Sigmoid colon (tissue), 6 donors: ENCODE measurements at regions not wholly inside any gene's neighbourhood (a gene's known extent, or its start where the extent isn't known, plus 50 kb on each side); places are given as distances from the start of the nearest gene placed in this dataset.

ENCODE experiments used
- DNase-seq: peaks from one replicate; pipeline ENCODE4 v3.0.0-alpha.2; 2019
- H3K27ac ChIP-seq, 4 donors: fragments of 200-600 bp; sonication (generic); one replicate each; pipeline ENCODE4 v1.5.1; 2016 to 2019; ENCODE audit warnings: mild to moderate bottlenecking in 1 of 4
- H3K27me3 ChIP-seq, 3 donors: fragments of 200-600 bp; sonication (generic); one replicate each; pipeline ENCODE4 v1.5.1; 2019; ENCODE audit warnings: mild to moderate bottlenecking in 1 of 3
- H3K36me3 ChIP-seq, 4 donors: fragments of 200-600 bp; sonication (generic); one replicate each; pipeline ENCODE4 v1.5.1; 2016 to 2019
- H3K4me1 ChIP-seq, 4 donors: fragments of 200-600 bp; sonication (generic); one replicate each; pipeline ENCODE4 v1.5.1; 2017 to 2019
- H3K4me3 ChIP-seq, 4 donors: fragments of 200-600 bp; sonication (generic); one replicate each; pipeline ENCODE4 v1.5.1; 2017 to 2019; ENCODE audit warnings: mild to moderate bottlenecking in 2 of 4, moderate library complexity in 1 of 4
- H3K9me3 ChIP-seq, 4 donors: fragments of 200-600 bp in 3 of 4; sonication (generic) in 3 of 4; one replicate each; pipeline versions ENCODE4 v1.5.1 to v1.6.1; 2013 to 2019
- EP300 ChIP-seq, 4 donors: sonication (generic); formaldehyde crosslinking; IDR thresholded peaks; one replicate each; pipeline ENCODE4 v1.6.1; 2017; ENCODE audit warnings: antibody characterized with exemption in 4 of 4
- POLR2A ChIP-seq, 2 donors: fragments of 450-650 bp; IDR thresholded peaks; one replicate each; pipeline ENCODE4 v1.6.1; 2016; ENCODE audit warnings: antibody characterized with exemption in 2 of 2, mild to moderate bottlenecking in 2 of 2, moderate library complexity in 2 of 2
- POLR2AphosphoS5 ChIP-seq, 4 donors: sonication (generic); formaldehyde crosslinking; IDR thresholded peaks; one replicate each; pipeline ENCODE4 v1.6.1; 2017; ENCODE audit warnings: antibody characterized with exemption in 4 of 4
- WGBS, 2 donors: extraction: QIAGEN DNeasy Blood & Tissue Kit; methylation state at CpG; one replicate each; pipeline ENCODE4 v1.1.7; 2013; 5-methylcytosine and 5-hydroxymethylcytosine counted together
- intact Hi-C: fragments of 100-400 bp; cut with DNase I; formaldehyde crosslinking; loops from one replicate; pipeline ENCODE4 v1.15.1; 2023
- TF ChIP-seq, protein P1 (sequence below), 4 experiments: fragments of 450-650 bp in 3 of 4; fragments of 200-600 bp in 1 of 4; IDR thresholded peaks; one replicate each; pipeline ENCODE4 v1.5.1; 2016 to 2019; ENCODE audit warnings: antibody characterized with exemption in 4 of 4, mild to moderate bottlenecking in 3 of 4, moderate library complexity in 2 of 4
- donor health status: healthy with polysubstance abuse.
- donor health status: healthy.

DNA sequence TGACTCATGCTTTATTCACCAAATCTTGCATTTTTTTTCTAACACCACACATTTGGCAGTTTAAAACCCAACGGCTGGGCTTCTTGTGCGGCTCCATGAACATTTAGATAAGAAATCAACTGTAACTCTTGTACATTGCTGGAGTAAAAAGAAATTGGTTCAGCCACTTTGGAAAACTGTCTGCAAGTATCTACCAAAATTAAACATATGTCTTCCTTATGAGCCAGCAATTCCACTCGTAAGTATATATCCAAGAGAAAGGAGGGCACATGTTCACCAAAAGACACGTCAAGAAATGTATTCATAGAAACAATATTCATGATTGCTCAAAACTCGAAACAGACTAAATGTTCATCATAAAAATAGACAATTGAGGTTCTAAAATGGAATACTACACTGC is 291.9 kb upstream of the POU1F1 start:
- Histone ChIP-seq H3K36me3 (no peaks in the 10 kb centered on the region), H3K4me1 (no peaks in the 10 kb centered on the region), H3K9me3 (no peaks in the 10 kb centered on the region), H3K4me3 (no peak overlapping the region), H3K27ac (no peak overlapping the region), H3K27me3 (no peaks in the 10 kb centered on the region)
- no peak for TF ChIP-seq POLR2A (IDR thresholded peaks at IDR 0.05)
- no peak for TF ChIP-seq EP300 (IDR thresholded peaks at IDR 0.05)
- TF ChIP-seq, protein P1, sequence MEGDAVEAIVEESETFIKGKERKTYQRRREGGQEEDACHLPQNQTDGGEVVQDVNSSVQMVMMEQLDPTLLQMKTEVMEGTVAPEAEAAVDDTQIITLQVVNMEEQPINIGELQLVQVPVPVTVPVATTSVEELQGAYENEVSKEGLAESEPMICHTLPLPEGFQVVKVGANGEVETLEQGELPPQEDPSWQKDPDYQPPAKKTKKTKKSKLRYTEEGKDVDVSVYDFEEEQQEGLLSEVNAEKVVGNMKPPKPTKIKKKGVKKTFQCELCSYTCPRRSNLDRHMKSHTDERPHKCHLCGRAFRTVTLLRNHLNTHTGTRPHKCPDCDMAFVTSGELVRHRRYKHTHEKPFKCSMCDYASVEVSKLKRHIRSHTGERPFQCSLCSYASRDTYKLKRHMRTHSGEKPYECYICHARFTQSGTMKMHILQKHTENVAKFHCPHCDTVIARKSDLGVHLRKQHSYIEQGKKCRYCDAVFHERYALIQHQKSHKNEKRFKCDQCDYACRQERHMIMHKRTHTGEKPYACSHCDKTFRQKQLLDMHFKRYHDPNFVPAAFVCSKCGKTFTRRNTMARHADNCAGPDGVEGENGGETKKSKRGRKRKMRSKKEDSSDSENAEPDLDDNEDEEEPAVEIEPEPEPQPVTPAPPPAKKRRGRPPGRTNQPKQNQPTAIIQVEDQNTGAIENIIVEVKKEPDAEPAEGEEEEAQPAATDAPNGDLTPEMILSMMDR (IDR thresholded peaks at IDR 0.05): no peak
- TF ChIP-seq POLR2AphosphoS5 (IDR thresholded peaks at IDR 0.05): no peak
- intact Hi-C loops: no loop called here
- DNase-seq: no peak
- WGBS, 2 donors: 87 to 91% methylated on average over 5 of the region's 5 CpGs

DNA sequence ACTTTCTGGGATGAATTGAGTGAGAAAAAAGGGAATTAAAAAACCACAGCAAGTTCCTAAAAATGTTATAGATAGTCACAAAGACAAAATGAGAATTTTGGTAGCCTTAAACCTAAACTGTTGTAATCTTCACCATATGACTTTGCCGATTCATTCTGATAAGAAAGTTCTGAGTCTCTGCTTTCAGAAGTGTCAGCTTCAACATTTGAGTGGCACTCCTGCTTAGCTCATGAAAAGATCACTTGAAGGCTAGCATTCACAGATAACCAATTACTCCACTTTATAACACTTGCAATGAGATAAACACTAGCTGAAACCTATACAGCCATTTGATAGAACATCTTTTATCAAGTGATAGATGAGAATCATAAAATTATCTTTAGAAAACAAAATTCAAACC is 288.1 kb upstream of the POU1F1 start:
- TF ChIP-seq, protein P1 (IDR thresholded peaks at IDR 0.05): no peak
- TF ChIP-seq EP300 (IDR thresholded peaks at IDR 0.05) (no peak), POLR2AphosphoS5 (IDR thresholded peaks at IDR 0.05) (no peak), POLR2A (IDR thresholded peaks at IDR 0.05) (no peak)
- Histone ChIP-seq H3K4me3 (no peak overlapping the region), H3K36me3 (no peaks in the 10 kb centered on the region), H3K27me3 (no peaks in the 10 kb centered on the region), H3K4me1 (no peaks in the 10 kb centered on the region), H3K27ac (no peak overlapping the region), H3K9me3 (no peaks in the 10 kb centered on the region)
- intact Hi-C loops: no loop called here
- no peak for DNase-seq
- 79 to 85% methylated on average over 1 of the region's 1 CpG for WGBS, 2 donors

DNA sequence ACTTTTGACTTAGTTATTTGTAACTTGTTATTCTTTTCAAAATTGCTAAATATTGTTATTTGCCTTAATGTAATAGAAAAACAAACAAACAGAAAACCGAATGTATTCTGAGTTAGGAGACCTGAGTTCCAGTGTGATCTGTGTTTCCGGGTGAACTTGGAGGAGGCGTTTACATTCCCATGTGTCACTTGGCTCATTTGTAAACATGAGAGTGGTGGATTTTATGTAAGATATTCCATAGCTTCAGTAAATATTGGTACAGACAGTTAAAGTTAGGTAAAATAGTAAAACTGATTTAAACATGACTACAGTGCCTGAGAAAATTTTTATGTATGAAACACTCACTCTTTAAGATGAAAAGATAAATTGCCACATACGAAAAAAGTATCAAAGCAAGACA is 287.3 kb upstream of the POU1F1 start:
- TF ChIP-seq POLR2A (IDR thresholded peaks at IDR 0.05): no peak
- no peak for TF ChIP-seq EP300 (IDR thresholded peaks at IDR 0.05)
- TF ChIP-seq POLR2AphosphoS5 (IDR thresholded peaks at IDR 0.05): no peak
- TF ChIP-seq, protein P1 (IDR thresholded peaks at IDR 0.05): no peak
- H3K4me3 ChIP-seq: no peak overlapping the region
- no peaks in the 10 kb centered on the region for H3K27me3 ChIP-seq
- no peaks in the 10 kb centered on the region for H3K36me3 ChIP-seq
- no peaks in the 10 kb centered on the region for H3K9me3 ChIP-seq
- no peak overlapping the region for H3K27ac ChIP-seq
- WGBS, 2 donors: 25 to 63% methylated on average over 4 of the region's 4 CpGs
- no peaks in the 10 kb centered on the region for H3K4me1 ChIP-seq
- intact Hi-C loops: no loop called here
- DNase-seq: no peak

DNA sequence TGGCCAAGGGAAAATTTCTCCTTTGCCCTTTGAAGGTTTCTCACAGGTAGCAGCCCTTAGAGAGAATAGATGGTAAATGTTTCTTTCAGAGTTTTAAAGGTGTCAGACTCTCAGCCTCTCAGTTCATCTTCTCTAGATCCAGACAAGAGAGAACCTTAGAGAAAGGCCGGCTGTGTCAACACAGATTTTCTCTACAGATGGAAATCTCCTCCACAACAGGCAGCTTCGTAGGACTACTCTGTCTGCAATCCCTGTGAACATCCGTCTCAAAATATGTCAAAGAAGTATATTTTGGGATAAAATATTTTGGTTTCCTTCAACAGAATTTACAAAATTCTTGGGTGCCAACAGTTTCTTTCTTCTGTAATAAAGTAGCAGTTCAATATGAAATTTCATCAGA is 282.1 kb upstream of the POU1F1 start:
- 88 to 92% methylated on average over 3 of the region's 3 CpGs for WGBS, 2 donors
- intact Hi-C loops: no loop called here
- no peak for DNase-seq
- Histone ChIP-seq H3K36me3 (no peaks in the 10 kb centered on the region), H3K4me3 (no peak overlapping the region), H3K27ac (no peak overlapping the region), H3K27me3 (no peaks in the 10 kb centered on the region), H3K9me3 (no peaks in the 10 kb centered on the region), H3K4me1 (no peaks in the 10 kb centered on the region)
- no peak for TF ChIP-seq POLR2AphosphoS5 (IDR thresholded peaks at IDR 0.05)
- TF ChIP-seq, protein P1 (IDR thresholded peaks at IDR 0.05): no peak

DNA sequence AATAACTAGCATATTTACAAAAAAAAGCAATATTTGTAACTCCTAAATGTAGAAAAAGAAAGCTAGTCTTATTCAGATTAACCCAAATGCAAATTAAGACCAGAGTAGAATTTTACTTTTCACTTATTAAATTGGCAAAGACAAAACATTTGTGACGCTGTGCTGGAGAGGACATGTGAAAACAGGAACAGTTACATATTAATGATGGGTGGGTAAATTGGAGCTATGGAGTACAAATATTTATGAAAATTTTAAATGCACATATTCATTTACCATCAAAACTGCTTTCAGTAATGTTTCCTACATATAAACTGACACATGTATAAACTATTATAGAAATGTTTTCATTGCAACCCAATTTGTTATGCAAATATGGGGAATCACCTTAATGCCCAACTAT is 278.9 kb upstream of the POU1F1 start:
- no peaks in the 10 kb centered on the region for H3K27me3 ChIP-seq
- no peaks in the 10 kb centered on the region for H3K36me3 ChIP-seq
- no peaks in the 10 kb centered on the region for H3K4me1 ChIP-seq
- no peak for DNase-seq
- intact Hi-C loops: no loop called here
- 43 to 46% methylated on average over 1 of the region's 1 CpG for WGBS, 2 donors
- H3K27ac ChIP-seq: no peak overlapping the region
- TF ChIP-seq POLR2AphosphoS5 (IDR thresholded peaks at IDR 0.05) (no peak), EP300 (IDR thresholded peaks at IDR 0.05) (no peak), POLR2A (IDR thresholded peaks at IDR 0.05) (no peak)
- TF ChIP-seq, protein P1 (IDR thresholded peaks at IDR 0.05): no peak
- H3K9me3 ChIP-seq: no peaks in the 10 kb centered on the region
- H3K4me3 ChIP-seq: no peak overlapping the region
